A549 (cell line): ENCODE measurements at regions not wholly inside any gene's neighbourhood (a gene's known extent, or its start where the extent isn't known, plus 50 kb on each side); places are given as distances from the start of the nearest gene placed in this dataset.

Source experiments
- BHLHE40 ChIP-seq: IDR thresholded peaks from 2 replicates; pipeline ENCODE4 v1.6.1; 2012; ENCODE audit warnings: low read depth, low read length, inconsistent platforms
- CEBPB ChIP-seq, 2 experiments: fragments of >200 bp in 1 of 2; sonication (Bioruptor Twin) in 1 of 2; formaldehyde crosslinking in 1 of 2; IDR thresholded peaks; 2 replicates each; pipeline ENCODE4 v1.6.1; 2012 to 2016
- CHD2 ChIP-seq: fragments of 150-350 bp; IDR thresholded peaks from 2 replicates; pipeline ENCODE4 v1.6.1; 2014; ENCODE audit warnings: low read length; ENCODE audit not compliant: partially characterized antibody
- CTCF ChIP-seq: fragments of >200 bp; sonication (Bioruptor Twin); formaldehyde crosslinking; IDR thresholded peaks from 3 replicates; pipeline ENCODE4 v1.5.1; 2016
- EHF ChIP-seq: fragments of 250-450 bp; sonication (Bioruptor Pico); IDR thresholded peaks from 2 replicates; pipeline ENCODE4 v1.5.0; 2020; ENCODE audit warnings: mild to moderate bottlenecking
- ESRRA ChIP-seq: fragments of 150-350 bp; IDR thresholded peaks from 2 replicates; pipeline ENCODE4 v1.6.1; 2014; ENCODE audit warnings: mild to moderate bottlenecking, low read length, borderline replicate concordance
- HES2 ChIP-seq: fragments of >200 bp; sonication (Bioruptor Twin); formaldehyde crosslinking; IDR thresholded peaks from 2 replicates; pipeline ENCODE4 v1.6.1; 2016
- POLR2A ChIP-seq: IDR thresholded peaks from 2 replicates; pipeline ENCODE4 v1.6.1; 2012; ENCODE audit warnings: mild to moderate bottlenecking, low read length
- RAD21 ChIP-seq, 2 experiments: fragments of >200 bp in 1 of 2; sonication (Bioruptor Twin) in 1 of 2; formaldehyde crosslinking in 1 of 2; IDR thresholded peaks in 1 of 2; conservative IDR thresholded peaks in 1 of 2; 2 replicates in 1 of 2; 3 replicates in 1 of 2; pipeline ENCODE4 v1.6.1; 2012 to 2018; ENCODE audit warnings: inconsistent platforms in 1 of 2
- RCOR1 ChIP-seq: fragments of 150-350 bp; IDR thresholded peaks from 2 replicates; pipeline ENCODE4 v1.6.1; 2014; ENCODE audit warnings: antibody characterized with exemption, low read length, low read depth
- REST ChIP-seq: fragments of 200-600 bp; sonication (generic); IDR thresholded peaks from 2 replicates; pipeline ENCODE4 v1.6.1; 2016; ENCODE audit warnings: antibody characterized with exemption, mild to moderate bottlenecking, moderate library complexity
- SREBF2 ChIP-seq: fragments of 450-650 bp; IDR thresholded peaks from 2 replicates; pipeline ENCODE4 v1.6.1; 2014; ENCODE audit warnings: mild to moderate bottlenecking, moderate library complexity
- USF2 ChIP-seq: fragments of 450-650 bp; IDR thresholded peaks from 2 replicates; pipeline ENCODE4 v1.6.1; 2014; ENCODE audit warnings: antibody characterized with exemption

- TF ChIP-seq POLR2A (no peak), RCOR1 (no peak), USF2 (no peak), EHF (CRISPR knock-in tag) (no peak), CHD2 (no peak), CTCF (no peak), RAD21 (conservative IDR thresholded peaks at IDR 0.05 in 1 of 2, IDR thresholded peaks at IDR 0.05 in 1 of 2) (no peak), SREBF2 (no peak), CEBPB (IDR thresholded peaks at IDR 0.05) (no peak), REST (no peak), HES2 (no peak), ESRRA (no peak), BHLHE40 (no peak)
Measured at GRCh38 chr13:107035778-107036177, 467.8 kb upstream of the ARGLU1 start.
